ENCODE measurements at regions not wholly inside any gene's neighbourhood (a gene's known extent, or its start where the extent isn't known, plus 50 kb on each side); places are given as distances from the start of the nearest gene placed in this dataset.

DNA sequence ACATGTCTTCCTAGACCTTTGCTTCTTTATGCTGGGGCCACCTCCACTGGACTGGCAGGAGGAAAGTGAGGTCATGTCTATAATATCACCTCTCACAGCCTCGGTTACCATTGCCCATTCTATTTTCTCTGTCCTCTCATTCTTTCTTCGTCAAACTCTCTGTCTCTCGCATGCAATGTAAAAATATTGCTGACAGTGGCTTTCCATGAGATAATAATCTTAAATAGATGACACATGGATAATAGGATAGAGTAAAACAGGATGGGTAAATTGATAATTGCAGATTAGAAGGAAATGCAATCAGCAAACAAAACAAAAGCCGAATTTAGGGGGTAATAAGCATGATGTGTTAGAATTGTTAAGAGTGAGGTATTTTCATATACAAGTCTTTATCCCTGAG lies 215.7 kb upstream of the PARD3B start:
- Mint-ChIP-seq H3K9me3 (no peaks in the 10 kb centered on the region), H3K36me3 (no peaks in the 10 kb centered on the region), H3K27me3 (peaks cover 3% of the 10 kb centered on the region), H3K4me1 (peaks cover 4% of the 10 kb centered on the region), H3K4me3 (no peak overlapping the region), H3K27ac (no peak overlapping the region)

DNA sequence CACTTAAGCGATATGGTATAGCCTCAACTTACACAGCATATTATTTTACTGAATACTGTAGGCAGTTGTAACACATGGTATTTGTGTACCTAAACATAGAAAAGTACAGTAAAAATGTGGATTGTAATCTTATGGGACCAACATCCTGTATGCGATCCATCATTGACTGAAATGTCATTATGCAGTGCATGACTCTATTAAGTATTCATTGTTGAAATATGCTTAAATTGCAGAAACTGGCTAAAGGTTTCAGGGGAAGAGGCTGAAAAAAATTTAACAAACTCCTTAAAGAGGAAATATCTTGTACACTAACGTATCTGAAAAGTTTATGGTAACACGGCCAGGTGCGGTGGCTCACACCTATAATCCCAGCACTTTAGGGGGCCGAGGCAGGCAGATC lies 214.1 kb upstream of the PARD3B start:
- Mint-ChIP-seq H3K27me3 (peaks cover 6% of the 10 kb centered on the region), H3K36me3 (no peaks in the 10 kb centered on the region), H3K4me1 (no peaks in the 10 kb centered on the region), H3K4me3 (no peak overlapping the region), H3K9me3 (no peaks in the 10 kb centered on the region), H3K27ac (no peak overlapping the region)

DNA sequence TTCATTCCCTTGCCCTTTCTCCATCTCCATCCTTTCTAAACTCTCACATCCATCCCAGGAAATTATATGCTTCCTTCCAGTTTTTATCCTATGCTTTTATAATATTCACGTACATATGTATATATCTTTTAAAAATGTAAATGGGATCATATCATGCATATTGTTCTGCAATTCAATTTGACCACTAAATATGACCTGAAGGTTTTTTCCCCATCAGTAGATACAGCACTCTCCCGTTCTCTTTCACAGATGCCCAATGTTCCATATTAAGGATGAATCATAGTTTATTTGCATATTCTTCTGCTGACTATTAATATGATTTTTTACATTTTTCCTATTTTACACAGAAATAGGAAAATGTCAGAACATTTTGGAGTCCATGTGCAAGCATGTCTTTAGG lies 213.3 kb upstream of the PARD3B start:
- Mint-ChIP-seq H3K36me3 (no peaks in the 10 kb centered on the region), H3K27me3 (peaks cover 9% of the 10 kb centered on the region), H3K9me3 (no peaks in the 10 kb centered on the region), H3K4me1 (no peaks in the 10 kb centered on the region), H3K27ac (no peak overlapping the region), H3K4me3 (no peak overlapping the region)

DNA sequence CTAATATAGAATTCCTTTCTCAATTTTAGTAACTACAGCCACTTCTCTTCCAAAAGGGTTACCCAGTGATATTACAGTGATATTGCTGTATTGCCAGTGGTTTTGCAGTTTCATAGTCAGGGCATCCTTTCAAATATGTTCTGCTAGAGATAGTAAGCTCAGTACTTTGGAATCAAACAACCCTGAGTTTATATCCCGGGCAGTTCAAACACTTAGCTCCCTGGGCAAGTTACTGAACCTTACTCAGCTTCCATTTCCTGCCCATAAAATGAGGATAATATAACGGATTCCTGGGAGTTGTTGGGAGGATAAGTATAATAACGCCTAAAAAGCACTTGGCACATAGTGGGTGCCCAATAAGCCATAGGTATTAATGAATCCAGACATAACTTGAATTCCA lies 212.6 kb upstream of the PARD3B start:
- Mint-ChIP-seq H3K36me3 (no peaks in the 10 kb centered on the region), H3K9me3 (no peaks in the 10 kb centered on the region), H3K4me1 (no peaks in the 10 kb centered on the region), H3K27me3 (peaks cover 15% of the 10 kb centered on the region), H3K27ac (no peak overlapping the region), H3K4me3 (no peak overlapping the region)

DNA sequence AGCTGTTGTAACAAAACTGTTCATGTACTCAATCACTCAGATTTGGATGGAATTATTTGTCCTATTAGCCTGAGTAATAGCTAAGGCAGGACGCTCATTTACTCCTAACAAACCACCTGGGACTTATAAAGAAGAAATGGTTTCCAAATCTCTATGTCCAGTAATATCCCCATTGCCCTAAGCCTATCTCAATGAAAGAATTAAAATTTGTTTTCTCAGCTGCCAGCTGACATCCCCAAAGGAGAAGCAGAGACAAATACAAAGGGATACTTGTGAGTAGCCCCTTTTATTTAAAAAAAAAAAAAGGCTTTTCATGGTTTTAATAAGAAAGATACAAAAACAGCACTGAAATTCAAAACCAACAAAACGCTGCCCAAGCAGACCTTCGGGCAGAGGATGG lies 211.4 kb upstream of the PARD3B start:
- Mint-ChIP-seq H3K36me3 (no peaks in the 10 kb centered on the region), H3K4me3 (no peak overlapping the region), H3K9me3 (no peaks in the 10 kb centered on the region), H3K27me3 (peaks cover 21% of the 10 kb centered on the region), H3K4me1 (no peaks in the 10 kb centered on the region), H3K27ac (no peak overlapping the region)

DNA sequence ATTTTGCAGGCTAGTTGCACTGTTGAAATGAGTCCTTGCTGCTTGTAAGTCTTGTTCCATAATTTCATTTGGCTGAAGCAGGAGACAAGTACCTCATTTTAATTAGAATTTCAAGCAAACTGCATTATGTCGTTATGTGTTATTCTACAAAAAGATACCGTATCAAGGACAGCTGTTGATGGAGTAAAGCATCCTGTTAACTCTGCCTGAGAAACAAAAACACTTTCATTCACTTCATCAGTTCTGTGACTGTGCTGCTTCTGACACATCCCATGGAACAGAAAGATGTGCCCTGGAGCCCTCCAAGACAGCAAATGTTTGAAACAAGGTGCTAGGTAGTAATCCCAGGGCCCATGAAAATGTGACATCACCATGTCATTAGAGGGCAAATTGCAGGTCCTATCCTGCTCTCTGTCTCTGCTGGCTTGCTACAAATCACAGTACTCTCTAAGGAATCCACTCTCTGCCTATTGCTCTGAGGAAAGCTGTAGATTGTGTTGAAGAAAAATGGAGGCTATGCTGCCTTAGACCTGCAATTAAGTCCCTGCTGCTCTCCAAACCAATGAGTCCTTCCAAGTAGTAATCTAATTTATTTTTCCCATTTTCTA lies 209.7 kb upstream of the PARD3B start:
- no peaks in the 10 kb centered on the region for H3K9me3 Mint-ChIP-seq
- no peaks in the 10 kb centered on the region for H3K36me3 Mint-ChIP-seq
- no peak overlapping the region for H3K27ac Mint-ChIP-seq
- H3K27me3 Mint-ChIP-seq, result peaks cover 27% of the 10 kb centered on the region
- H3K4me3 Mint-ChIP-seq, result no peak overlapping the region
- H3K4me1 Mint-ChIP-seq, result no peaks in the 10 kb centered on the region

DNA sequence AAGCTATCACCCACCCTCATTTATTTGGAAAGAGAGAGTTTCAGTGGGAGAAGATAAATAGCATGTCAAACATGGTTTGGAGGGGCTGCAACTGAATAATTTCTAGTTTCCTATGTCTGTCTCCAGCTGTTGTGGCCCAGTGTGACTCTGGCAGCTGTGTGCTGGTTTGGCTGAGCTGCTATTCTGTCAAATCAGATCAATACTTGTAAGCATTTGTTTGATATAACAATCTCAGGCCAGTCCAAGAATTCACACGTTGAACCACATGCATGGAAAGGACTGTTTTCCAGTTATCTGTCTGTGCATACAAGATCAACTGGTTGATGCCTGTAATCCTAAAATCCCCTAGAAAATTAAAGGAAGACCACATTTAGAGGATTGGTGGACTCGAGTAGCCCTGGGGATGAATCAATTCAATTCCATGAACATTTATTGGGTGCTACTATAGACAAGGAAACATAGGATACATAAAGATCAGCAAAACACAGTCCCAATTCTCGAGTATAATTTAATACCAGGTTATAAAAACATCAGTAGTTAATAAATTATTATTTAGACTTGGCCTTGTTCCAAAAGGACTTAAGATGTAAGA lies 209.0 kb upstream of the PARD3B start:
- no peaks in the 10 kb centered on the region for H3K4me1 Mint-ChIP-seq
- H3K4me3 Mint-ChIP-seq, result no peak overlapping the region
- H3K9me3 Mint-ChIP-seq, result no peaks in the 10 kb centered on the region
- no peaks in the 10 kb centered on the region for H3K36me3 Mint-ChIP-seq
- H3K27me3 Mint-ChIP-seq, result peaks cover 28% of the 10 kb centered on the region
- H3K27ac Mint-ChIP-seq, result no peak overlapping the region

DNA sequence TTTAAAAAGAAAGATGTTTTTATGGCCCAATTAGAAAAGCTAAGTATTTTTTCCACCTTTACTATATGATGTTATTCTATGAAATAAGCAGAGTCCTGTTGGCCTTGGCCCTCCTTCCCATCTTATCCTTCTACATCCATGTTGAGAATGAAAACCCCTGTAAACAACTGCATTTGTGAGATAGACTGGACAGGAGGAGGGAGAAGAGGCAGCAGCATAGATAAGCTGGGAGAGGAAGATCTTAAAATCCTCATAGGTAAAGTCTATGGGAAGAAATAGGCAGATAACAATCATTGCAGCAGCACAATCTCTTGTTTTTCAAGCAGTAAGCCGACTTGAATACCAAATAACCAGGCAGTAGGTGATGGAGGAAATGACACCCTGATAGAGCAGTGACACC lies 207.6 kb upstream of the PARD3B start:
- Mint-ChIP-seq H3K4me1 (no peaks in the 10 kb centered on the region), H3K27me3 (peaks cover 28% of the 10 kb centered on the region), H3K36me3 (no peaks in the 10 kb centered on the region), H3K9me3 (no peaks in the 10 kb centered on the region), H3K27ac (no peak overlapping the region), H3K4me3 (no peak overlapping the region)

DNA sequence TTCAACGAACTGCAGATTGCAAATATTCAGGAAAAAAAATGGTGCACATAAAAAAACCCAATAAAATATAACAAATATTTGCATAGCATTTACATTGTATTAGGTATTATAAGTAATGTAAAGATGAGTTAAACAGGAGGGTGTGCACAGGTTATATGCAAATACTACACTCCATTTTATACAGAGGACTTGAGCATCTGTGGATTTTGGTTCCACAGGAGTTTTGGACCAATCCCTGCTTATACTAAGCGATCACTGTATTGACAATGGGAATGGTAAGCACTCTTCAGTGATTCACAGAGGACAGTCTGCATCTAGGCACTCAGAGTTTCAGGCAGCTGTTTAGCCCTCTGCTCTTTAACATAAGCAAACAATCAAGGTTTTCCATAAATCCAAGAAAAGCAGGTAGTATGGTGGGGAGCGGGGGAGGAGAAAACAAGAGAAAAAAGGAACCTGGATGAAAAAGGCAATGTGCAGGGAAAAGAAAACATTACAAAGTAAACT lies 206.0 kb upstream of the PARD3B start:
- Mint-ChIP-seq H3K4me3 (no peak overlapping the region), H3K27me3 (peaks cover 29% of the 10 kb centered on the region), H3K9me3 (no peaks in the 10 kb centered on the region), H3K4me1 (no peaks in the 10 kb centered on the region), H3K36me3 (no peaks in the 10 kb centered on the region), H3K27ac (no peak overlapping the region)

DNA sequence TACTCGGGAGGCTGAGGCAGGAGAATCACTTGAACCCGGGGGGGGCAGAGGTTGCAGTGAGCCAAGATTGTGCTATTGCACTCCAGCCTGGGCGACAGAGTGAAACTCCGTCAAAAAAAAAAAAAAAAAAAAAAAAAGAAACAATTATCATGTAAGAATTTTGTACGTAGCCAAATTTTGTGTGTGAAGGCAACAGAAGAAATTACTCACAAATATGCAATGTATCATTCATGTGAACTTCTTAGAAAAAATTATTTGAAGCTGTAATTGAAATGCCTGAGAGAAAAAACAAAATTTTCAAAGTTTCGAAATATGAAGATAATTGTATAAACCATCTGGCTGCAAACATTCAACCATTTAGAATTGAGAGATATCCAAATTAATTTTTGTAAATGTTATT lies 204.8 kb upstream of the PARD3B start:
- peaks cover 28% of the 10 kb centered on the region for H3K27me3 Mint-ChIP-seq
- H3K4me3 Mint-ChIP-seq, result no peak overlapping the region
- H3K4me1 Mint-ChIP-seq, result no peaks in the 10 kb centered on the region
- no peak overlapping the region for H3K27ac Mint-ChIP-seq
- H3K9me3 Mint-ChIP-seq, result no peaks in the 10 kb centered on the region
- no peaks in the 10 kb centered on the region for H3K36me3 Mint-ChIP-seq

DNA sequence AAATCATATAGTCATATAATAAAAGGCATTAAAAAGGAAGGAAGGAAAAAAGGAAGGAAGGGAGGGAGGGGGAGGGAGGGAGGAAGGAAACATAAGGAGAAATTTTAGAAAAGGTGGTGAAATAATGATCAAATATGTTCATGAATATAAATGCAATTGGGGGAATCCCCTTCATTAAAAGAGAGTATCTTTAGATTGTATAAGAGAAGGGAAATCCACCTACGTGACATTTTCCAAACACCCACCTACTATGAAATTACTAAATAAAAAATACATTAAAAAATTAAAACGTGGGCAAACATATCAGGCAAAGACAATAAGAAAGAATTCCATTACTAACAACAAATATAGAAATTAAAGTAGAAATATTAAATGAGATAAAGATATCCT lies 203.4 kb upstream of the PARD3B start:
- H3K4me3 Mint-ChIP-seq, result no peak overlapping the region
- H3K27me3 Mint-ChIP-seq, result peaks cover 24% of the 10 kb centered on the region

DNA sequence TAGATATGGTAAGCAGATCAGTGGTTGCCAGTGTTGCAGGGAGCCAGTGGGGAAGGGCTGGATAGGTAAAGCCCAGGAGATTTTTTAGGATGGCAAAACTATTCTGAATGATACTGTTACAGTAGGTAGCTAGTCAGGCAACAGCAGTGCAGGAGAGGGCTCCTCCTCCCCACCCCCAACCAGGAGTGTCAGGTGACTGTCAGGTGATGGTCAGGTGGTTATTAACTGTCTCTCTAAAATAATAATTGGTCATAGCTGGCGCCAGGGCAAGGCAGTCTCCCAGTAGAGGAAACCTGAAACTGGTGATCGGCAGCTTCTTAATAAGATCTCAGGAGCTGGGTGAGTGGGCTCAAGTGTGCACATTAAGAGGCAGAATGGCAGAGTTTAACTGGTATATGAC lies 201.6 kb upstream of the PARD3B start:
- Mint-ChIP-seq H3K36me3 (no peaks in the 10 kb centered on the region), H3K9me3 (no peaks in the 10 kb centered on the region), H3K27ac (no peak overlapping the region), H3K4me1 (no peaks in the 10 kb centered on the region), H3K27me3 (peaks cover 13% of the 10 kb centered on the region), H3K4me3 (no peak overlapping the region)

More for the DNA sequence above, 203.4 kb upstream of the PARD3B start:
- Mint-ChIP-seq H3K9me3 (no peaks in the 10 kb centered on the region), H3K27ac (no peak overlapping the region), H3K36me3 (no peaks in the 10 kb centered on the region), H3K4me1 (no peaks in the 10 kb centered on the region)

DNA sequence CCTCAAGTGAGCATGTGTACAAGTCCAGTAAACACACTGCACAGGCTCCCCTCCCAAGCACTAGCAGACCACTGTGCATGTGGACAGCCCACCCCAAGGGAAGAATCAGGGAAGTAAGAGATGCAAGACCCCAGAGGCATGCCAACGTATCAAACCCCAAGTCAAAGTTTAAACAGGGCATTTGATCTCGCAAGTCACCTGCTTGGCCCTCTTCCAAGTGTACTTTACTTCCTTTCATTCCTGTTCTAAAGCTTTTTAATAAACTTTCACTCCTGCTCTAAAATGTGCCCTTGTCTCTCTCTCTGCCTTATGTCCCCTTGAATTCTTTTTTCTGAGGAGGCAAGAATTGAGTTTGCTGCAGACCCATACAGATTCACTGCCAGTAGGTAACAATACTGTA lies 201.2 kb upstream of the PARD3B start:
- Mint-ChIP-seq H3K4me1 (no peaks in the 10 kb centered on the region), H3K27ac (no peak overlapping the region), H3K9me3 (no peaks in the 10 kb centered on the region), H3K27me3 (peaks cover 13% of the 10 kb centered on the region), H3K36me3 (no peaks in the 10 kb centered on the region), H3K4me3 (no peak overlapping the region)

DNA sequence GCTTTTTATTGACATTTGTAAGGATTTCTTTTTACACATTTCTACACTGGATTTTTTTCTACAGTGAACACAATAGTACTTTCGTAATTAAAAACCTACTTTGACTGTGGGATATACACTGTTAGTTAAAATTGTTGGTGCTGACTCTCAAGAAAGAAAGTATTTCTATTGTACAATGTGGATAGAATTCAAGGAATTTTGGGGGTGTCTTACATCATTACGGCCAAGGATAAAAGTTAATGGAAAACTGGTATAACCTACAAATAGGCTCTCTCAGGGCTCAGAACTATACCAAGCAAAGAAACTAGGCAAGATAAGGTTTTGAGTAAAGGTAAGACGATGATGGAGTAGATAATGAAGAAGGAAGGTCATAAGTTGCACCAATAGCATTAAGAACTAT lies 198.4 kb upstream of the PARD3B start:
- Mint-ChIP-seq H3K4me1 (no peaks in the 10 kb centered on the region), H3K4me3 (no peak overlapping the region), H3K36me3 (no peaks in the 10 kb centered on the region), H3K27me3 (peaks cover 13% of the 10 kb centered on the region), H3K27ac (no peak overlapping the region), H3K9me3 (no peaks in the 10 kb centered on the region)

DNA sequence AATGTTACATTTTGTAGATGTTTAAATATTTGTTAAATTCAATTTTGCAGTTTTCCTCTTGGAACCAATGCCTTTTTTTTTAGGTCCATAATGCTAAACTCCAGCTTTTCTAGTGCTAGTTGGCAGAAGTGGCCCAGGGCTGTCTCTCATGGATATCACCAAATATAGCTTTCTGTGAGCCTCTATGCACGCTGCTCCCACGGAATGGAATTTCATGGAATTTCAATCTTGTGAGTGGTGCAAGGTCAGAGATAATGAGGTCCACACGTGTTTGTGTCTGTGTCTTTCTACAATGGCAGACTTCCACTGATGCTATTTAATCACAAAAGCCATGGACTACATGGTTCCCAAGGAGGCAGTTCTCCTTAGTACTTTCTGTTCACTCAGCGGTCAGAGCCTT lies 191.5 kb upstream of the PARD3B start:
- no peak overlapping the region for H3K27ac Mint-ChIP-seq
- H3K4me3 Mint-ChIP-seq, result no peak overlapping the region
- H3K27me3 Mint-ChIP-seq, result peaks cover 11% of the 10 kb centered on the region
- H3K9me3 Mint-ChIP-seq, result no peaks in the 10 kb centered on the region
- H3K4me1 Mint-ChIP-seq, result no peaks in the 10 kb centered on the region
- no peaks in the 10 kb centered on the region for H3K36me3 Mint-ChIP-seq

DNA sequence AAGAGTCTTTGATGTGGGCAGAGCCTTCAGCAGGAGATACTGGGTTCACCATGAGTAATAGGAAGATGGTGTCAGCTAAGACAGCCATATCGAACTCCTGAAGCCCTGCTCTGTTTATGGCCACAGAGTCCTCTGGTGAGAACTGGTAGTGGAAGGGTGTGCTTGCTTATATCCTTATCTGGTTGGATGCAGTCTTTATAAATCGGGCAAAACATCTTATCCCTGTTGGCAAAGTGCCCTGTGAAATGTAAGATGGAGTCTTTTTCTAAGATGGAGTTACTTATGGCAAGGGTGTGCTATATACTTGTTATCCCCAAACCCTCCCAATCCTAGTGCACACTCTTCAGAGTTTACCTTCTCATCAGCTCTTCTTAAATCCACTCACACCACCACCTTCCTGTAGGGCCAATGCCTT lies 190.8 kb upstream of the PARD3B start:
- no peak overlapping the region for H3K4me3 Mint-ChIP-seq
- H3K27ac Mint-ChIP-seq, result no peak overlapping the region
- H3K4me1 Mint-ChIP-seq, result no peaks in the 10 kb centered on the region
- no peaks in the 10 kb centered on the region for H3K36me3 Mint-ChIP-seq
- peaks cover 11% of the 10 kb centered on the region for H3K27me3 Mint-ChIP-seq
- H3K9me3 Mint-ChIP-seq, result no peaks in the 10 kb centered on the region

DNA sequence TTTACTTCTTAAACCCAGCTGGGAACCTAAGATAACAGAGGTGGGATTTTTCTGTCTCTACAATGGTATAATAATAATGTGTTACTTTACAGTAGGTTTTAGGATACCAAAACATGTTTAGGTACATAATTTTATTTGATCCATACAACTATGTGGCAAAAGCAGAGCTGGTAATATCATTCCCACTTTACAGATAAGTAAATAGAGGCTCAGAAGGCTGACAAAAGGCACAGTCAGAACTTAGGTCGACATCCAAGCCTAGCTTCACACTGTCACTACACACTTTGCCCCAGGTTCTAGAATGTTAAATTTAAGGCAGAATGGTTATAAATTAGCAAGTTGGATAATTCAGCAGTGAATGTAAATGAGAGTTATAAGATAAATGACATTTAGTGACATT lies 189.6 kb upstream of the PARD3B start:
- no peaks in the 10 kb centered on the region for H3K36me3 Mint-ChIP-seq

More for the DNA sequence above, 189.6 kb upstream of the PARD3B start:
- Mint-ChIP-seq H3K27me3 (peaks cover 6% of the 10 kb centered on the region), H3K27ac (no peak overlapping the region), H3K9me3 (no peaks in the 10 kb centered on the region), H3K4me3 (no peak overlapping the region), H3K4me1 (no peaks in the 10 kb centered on the region)

Data from activated naive CD4-positive, alpha-beta T cell treated with anti-CD3 and anti-CD28 coated beads, Interleukin-2, amount 50 U/mL, for 24 hours (primary cell).